H1 (cell line): ENCODE measurements at regions not wholly inside any gene's neighbourhood (a gene's known extent, or its start where the extent isn't known, plus 50 kb on each side); places are given as distances from the start of the nearest gene placed in this dataset.

Source experiments
- CTCF ChIA-PET: fragments of 300-600 bp; sonication (Branson Sonifier 250); formaldehyde crosslinking; loops from one replicate; lab custom pipeline; 2021; ENCODE audit not compliant: partially characterized antibody; lab: Charles Lee
- POLR2A ChIA-PET: fragments of 300-600 bp; sonication (Branson Sonifier 250); formaldehyde crosslinking; loops from one replicate; lab custom pipeline; 2021; ENCODE audit warnings: inconsistent platforms; ENCODE audit not compliant: partially characterized antibody; lab: Charles Lee
- DNase-seq, 2 experiments: peaks; one replicate each; pipeline versions ENCODE4 v3.0.0 to v3.0.0-alpha.2; 2010 to 2022; ENCODE audit warnings: low spot score in 2 of 2, low read depth in 1 of 2, mixed read lengths in 1 of 2
- FAIRE-seq: peaks from 2 replicates; lab custom pipeline; 2011; peaks lifted over from hg19 to GRCh38; lab: Jason Lieb, UNC
- H2AFZ ChIP-seq: 2 replicates; pipeline ENCODE4 v1.8.1; 2012; ENCODE audit warnings: low read length, inconsistent platforms
- H2AK5ac ChIP-seq: 2 replicates; pipeline ENCODE4 v1.6.1; 2013; ENCODE audit warnings: low read depth, low read length
- H2BK120ac ChIP-seq: replicated peaks from 2 replicates; pipeline ENCODE3; 2013; ENCODE audit warnings: low read depth, low read length, inconsistent platforms
- H2BK12ac ChIP-seq: 2 replicates; pipeline ENCODE4 v1.6.1; 2013; ENCODE audit warnings: low read depth, low read length
- H2BK15ac ChIP-seq: 2 replicates; pipeline ENCODE4 v1.6.1; 2013; ENCODE audit warnings: low read length
- H2BK20ac ChIP-seq: 2 replicates; pipeline ENCODE4 v1.6.1; 2013; ENCODE audit warnings: low read length
- H2BK5ac ChIP-seq: 2 replicates; pipeline ENCODE4 v1.6.1; 2013; ENCODE audit warnings: low read depth, low read length
- H3K14ac ChIP-seq: 2 replicates; pipeline ENCODE4 v1.6.1; 2013; ENCODE audit warnings: inconsistent platforms; ENCODE audit not compliant: insufficient read length
- H3K18ac ChIP-seq: 2 replicates; pipeline ENCODE4 v1.6.1; 2013; ENCODE audit warnings: low read length; ENCODE audit errors: extremely low read depth
- H3K23ac ChIP-seq: 2 replicates; pipeline ENCODE4 v1.6.1; 2013; ENCODE audit warnings: inconsistent platforms; ENCODE audit not compliant: insufficient read length
- H3K23me2 ChIP-seq: 2 replicates; pipeline ENCODE4 v1.6.1; 2013; ENCODE audit warnings: low read depth, low read length
- H3K27ac ChIP-seq: 2 replicates; pipeline ENCODE4 v1.6.1; 2011; ENCODE audit warnings: low read depth, low read length, inconsistent platforms
- H3K27me3 ChIP-seq, 4 experiments: replicated peaks in 1 of 4; 1 replicate in 1 of 4; 2 replicates in 3 of 4; pipeline versions ENCODE4 v1.6.1 to v1.8.1; 2011 to 2013; ENCODE audit warnings: low read length in 3 of 4, mild to moderate bottlenecking in 3 of 4, inconsistent platforms in 2 of 4, mixed read lengths in 2 of 4, moderate library complexity in 1 of 4; ENCODE audit not compliant: control insufficient read depth in 3 of 4, insufficient read depth in 3 of 4; ENCODE audit errors: extremely low read depth in 1 of 4
- H3K36me3 ChIP-seq, 4 experiments: 2 replicates each; pipeline versions ENCODE4 v1.6.1 to v1.8.1; 2011 to 2013; ENCODE audit warnings: mild to moderate bottlenecking in 4 of 4, low read length in 3 of 4, moderate library complexity in 2 of 4, control low read depth in 1 of 4, inconsistent platforms in 1 of 4; ENCODE audit not compliant: insufficient read depth in 4 of 4, control insufficient read depth in 2 of 4
- H3K4ac ChIP-seq: replicated peaks from 2 replicates; pipeline ENCODE3; 2013; ENCODE audit warnings: low read length, low read depth, mixed read lengths, inconsistent platforms; ENCODE audit not compliant: insufficient read length
- H3K4me1 ChIP-seq, 4 experiments: replicated peaks in 1 of 4; 1 replicate in 1 of 4; 2 replicates in 3 of 4; pipeline versions ENCODE4 v1.6.1 to v1.8.1; 2011 to 2013; ENCODE audit warnings: low read length in 3 of 4, inconsistent platforms in 2 of 4, mixed read lengths in 1 of 4; ENCODE audit not compliant: insufficient read depth in 4 of 4, control insufficient read depth in 3 of 4
- H3K4me2 ChIP-seq, 2 experiments: 2 replicates each; pipeline versions ENCODE4 v1.6.1 to v1.8.1; 2011 to 2013; ENCODE audit warnings: low read depth in 2 of 2, low read length in 2 of 2, control low read depth in 1 of 2, inconsistent platforms in 1 of 2, mild to moderate bottlenecking in 1 of 2; ENCODE audit not compliant: insufficient read depth in 1 of 2
- H3K4me3 ChIP-seq, 4 experiments: fragments of 200-600, 300-600 bp in 1 of 4; sonication (generic), shearing (Covaris generic), sonication (Bioruptor Twin) in 1 of 4; 2 replicates each; pipeline versions ENCODE4 v1.5.1 to v1.8.1; 2011 to 2016; ENCODE audit warnings: low read length in 4 of 4, low read depth in 3 of 4, control low read depth in 2 of 4, inconsistent platforms in 2 of 4, mild to moderate bottlenecking in 2 of 4, mixed read lengths in 1 of 4, moderate library complexity in 1 of 4; ENCODE audit not compliant: insufficient read depth in 2 of 4; ENCODE audit errors: extremely low read depth in 1 of 4
- H3K56ac ChIP-seq: replicated peaks from 2 replicates; pipeline ENCODE3; 2013; ENCODE audit warnings: low read depth, mild to moderate bottlenecking, mixed read lengths, low read length, inconsistent platforms; ENCODE audit not compliant: insufficient read length
- H3K79me1 ChIP-seq: 2 replicates; pipeline ENCODE4 v1.6.1; 2013; ENCODE audit warnings: low read depth, low read length, control low read depth
- H3K79me2 ChIP-seq, 2 experiments: 2 replicates each; pipeline versions ENCODE4 v1.6.1 to v1.8.1; 2012 to 2013; ENCODE audit warnings: low read length in 2 of 2, mild to moderate bottlenecking in 2 of 2, inconsistent platforms in 1 of 2; ENCODE audit not compliant: insufficient read depth in 2 of 2, control insufficient read depth in 1 of 2
- H3K9ac ChIP-seq, 4 experiments: replicated peaks in 1 of 4; 1 replicate in 1 of 4; 2 replicates in 3 of 4; pipeline versions ENCODE4 v1.6.1 to v1.8.1; 2011 to 2013; ENCODE audit warnings: low read depth in 3 of 4, low read length in 3 of 4, control low read depth in 2 of 4, mild to moderate bottlenecking in 2 of 4, moderate library complexity in 2 of 4, inconsistent platforms in 1 of 4; ENCODE audit errors: extremely low read depth in 1 of 4
- H3K9me3 ChIP-seq, 2 experiments: 2 replicates each; pipeline versions ENCODE4 v1.6.1 to v1.8.1; 2012 to 2013; ENCODE audit warnings: mild to moderate bottlenecking in 2 of 2, moderate library complexity in 2 of 2, control low read depth in 1 of 2, inconsistent platforms in 1 of 2, low read depth in 1 of 2, low read length in 1 of 2, mixed read lengths in 1 of 2; ENCODE audit not compliant: insufficient read depth in 2 of 2
- H4K20me1 ChIP-seq, 2 experiments: replicated peaks in 1 of 2; 2 replicates each; pipeline versions ENCODE3 to v1.8.1; 2011 to 2013; ENCODE audit warnings: inconsistent platforms in 2 of 2, low read length in 2 of 2, mild to moderate bottlenecking in 1 of 2; ENCODE audit not compliant: insufficient read depth in 2 of 2, control insufficient read depth in 1 of 2
- H4K5ac ChIP-seq: 2 replicates; pipeline ENCODE4 v1.6.1; 2013; ENCODE audit warnings: low read length, low read depth, mixed read lengths, inconsistent platforms; ENCODE audit not compliant: insufficient read length
- H4K8ac ChIP-seq: 2 replicates; pipeline ENCODE4 v1.8.0; 2013; ENCODE audit warnings: mild to moderate bottlenecking, moderate library complexity, low read length, inconsistent platforms; ENCODE audit not compliant: insufficient read depth; ENCODE audit errors: extremely low read depth
- H4K91ac ChIP-seq: replicated peaks from 2 replicates; pipeline ENCODE3; 2013; ENCODE audit warnings: low read length, mixed read lengths, inconsistent platforms; ENCODE audit not compliant: insufficient read length
- ATF2 ChIP-seq: IDR thresholded peaks from 2 replicates; pipeline ENCODE4 v1.6.1; 2012; ENCODE audit warnings: low read length, inconsistent platforms
- BACH1 ChIP-seq: IDR thresholded peaks from 2 replicates; pipeline ENCODE4 v1.6.1; 2012; ENCODE audit warnings: low read length, improper control_type of control experiment
- BCL11A ChIP-seq, 2 experiments: IDR thresholded peaks; one replicate each; pipeline ENCODE4 v1.6.1; 2011; ENCODE audit warnings: low read depth in 2 of 2, low read length in 2 of 2, mild to moderate bottlenecking in 2 of 2
- CBX8 ChIP-seq: fragments of 300-800, 300-1000 bp; sonication (generic); IDR thresholded peaks from 2 replicates; pipeline ENCODE4 v1.7.1; 2016; ENCODE audit warnings: low read depth, low read length, borderline replicate concordance
- HDAC2 ChIP-seq, 2 experiments: fragments of 300-600 bp in 1 of 2; sonication (generic) in 1 of 2; IDR thresholded peaks; 2 replicates each; pipeline ENCODE4 v1.6.1; 2011 to 2012; ENCODE audit warnings: low read depth in 2 of 2, low read length in 2 of 2, mild to moderate bottlenecking in 2 of 2, moderate library complexity in 2 of 2, borderline replicate concordance in 1 of 2, inconsistent platforms in 1 of 2
- KDM5A ChIP-seq: fragments of 200-600 bp; IDR thresholded peaks from 2 replicates; pipeline ENCODE4 v1.7.1; 2012; ENCODE audit warnings: mild to moderate bottlenecking, low read length, inconsistent platforms, mixed read lengths
- NRF1 ChIP-seq: IDR thresholded peaks from 2 replicates; pipeline ENCODE4 v1.6.1; 2011; ENCODE audit warnings: mild to moderate bottlenecking, low read depth, low read length, improper control_type of control experiment
- POLR2AphosphoS5 ChIP-seq: IDR thresholded peaks from 2 replicates; pipeline ENCODE4 v1.6.1; 2011; ENCODE audit warnings: low read depth, low read length
- RFX5 ChIP-seq: IDR thresholded peaks from 2 replicates; pipeline ENCODE4 v1.6.1; 2011; ENCODE audit warnings: low read depth, low read length, improper control_type of control experiment, borderline replicate concordance
- RXRA ChIP-seq: IDR thresholded peaks from 2 replicates; pipeline ENCODE4 v1.6.1; 2011; ENCODE audit warnings: low read depth, mild to moderate bottlenecking, low read length, moderate library complexity; ENCODE audit not compliant: insufficient read depth
- TAF7 ChIP-seq: optimal IDR thresholded peaks from 2 replicates; pipeline ENCODE3; 2011; ENCODE audit warnings: low read depth, mild to moderate bottlenecking, inconsistent platforms, low read length, moderate library complexity, borderline replicate concordance
- TCF12 ChIP-seq: IDR thresholded peaks from 2 replicates; pipeline ENCODE4 v1.6.1; 2011; ENCODE audit warnings: low read depth, mild to moderate bottlenecking, low read length
- TEAD4 ChIP-seq: IDR thresholded peaks from 2 replicates; pipeline ENCODE4 v1.6.1; 2012; ENCODE audit warnings: low read depth, low read length, inconsistent platforms, mixed read lengths
- WGBS, 2 experiments: shearing (Covaris generic) in 1 of 2; methylation state at CpG; one replicate each; pipeline versions ENCODE4 v1.1.6 to v1.1.7; 2013 to 2015; ENCODE audit warnings: low lambda C conversion rate in 2 of 2, mixed read lengths in 2 of 2, inconsistent platforms in 1 of 2, low coverage in 1 of 2, missing lambda C conversion rate in 1 of 2; ENCODE audit not compliant: insufficient replicate concordance in 2 of 2, insufficient coverage in 1 of 2, insufficient read length in 1 of 2; ENCODE audit errors: extremely low coverage in 1 of 2, missing lambda C conversion rate in 1 of 2; 5-methylcytosine and 5-hydroxymethylcytosine counted together

GRCh38 chr5:61267116-61267515, 64.9 kb upstream of the ZSWIM6 start:
- H2BK12ac ChIP-seq, result no peak overlapping the region
- no peak overlapping the region for H2BK120ac ChIP-seq
- no peak overlapping the region for H2BK5ac ChIP-seq
- no peak for DNase-seq
- H4K91ac ChIP-seq, result no peak overlapping the region
- no peak for FAIRE-seq
- 81% methylated on average over 4 of the region's 4 CpGs; no CpG with 5 or more reads in 1 of the 2 experiments for WGBS, 2 experiments
- no peak overlapping the region for H3K14ac ChIP-seq
- no peaks in the 10 kb centered on the region for H3K79me1 ChIP-seq
- H3K27me3 ChIP-seq, result no peaks in the 10 kb centered on the region
- H2AK5ac ChIP-seq, result no peak overlapping the region
- no peak overlapping the region for H4K8ac ChIP-seq
- H2BK15ac ChIP-seq, result no peak overlapping the region
- H3K23ac ChIP-seq, result no peak overlapping the region
- H3K79me2 ChIP-seq, result no peaks in the 10 kb centered on the region
- no peak overlapping the region for H3K4ac ChIP-seq
- H4K20me1 ChIP-seq, result no peaks in the 10 kb centered on the region
- POLR2A ChIA-PET, result interaction anchor here (1.4 kb wide), 1 partner anchor 8 kb away, joined by 3 read pairs; no protein-coding TSS in a partner anchor
- H3K23me2 ChIP-seq, result no peaks in the 10 kb centered on the region
- H2AFZ ChIP-seq, result no peak overlapping the region
- H3K4me1 ChIP-seq, result no peaks in the 10 kb centered on the region; a peak in 1 of 7 replicates
- H3K9me3 ChIP-seq, result no peaks in the 10 kb centered on the region
- no peak overlapping the region for H2BK20ac ChIP-seq
- no peak overlapping the region for H3K27ac ChIP-seq
- H3K4me2 ChIP-seq, result no peak overlapping the region
- no peak overlapping the region for H4K5ac ChIP-seq
- H3K18ac ChIP-seq, result no peak overlapping the region
- H3K9ac ChIP-seq, result no peak overlapping the region
- H3K4me3 ChIP-seq, result no peak overlapping the region
- no peaks in the 10 kb centered on the region for H3K36me3 ChIP-seq
- no peak overlapping the region for H3K56ac ChIP-seq
- CTCF ChIA-PET, result interaction anchor here (1.8 kb wide), 1 partner anchor 13 kb away, joined by 4 read pairs; no protein-coding TSS in a partner anchor
- TF ChIP-seq TCF12, result no peak
- no peak for TF ChIP-seq RXRA
- TF ChIP-seq RFX5, result no peak
- TF ChIP-seq TEAD4, result no peak
- TF ChIP-seq TAF7, result no peak
- TF ChIP-seq KDM5A, result no peak
- no peak for TF ChIP-seq POLR2AphosphoS5
- TF ChIP-seq NRF1, result no peak
- TF ChIP-seq ATF2, result no peak
- no peak for TF ChIP-seq CBX8
- no peak for TF ChIP-seq HDAC2 (IDR thresholded peaks at IDR 0.05; ENCODE audit: borderline replicate concordance in 1 of 2, low read depth in 2 of 2, low read length in 2 of 2)
- no peak for TF ChIP-seq BCL11A (IDR thresholded peaks at IDR 0.05; ENCODE audit: low read depth in 2 of 2, low read length in 2 of 2)
- no peak for TF ChIP-seq BACH1
